Endothelial cell of umbilical vein (primary cell): ENCODE measurements at regions not wholly inside any gene's neighbourhood (a gene's known extent, or its start where the extent isn't known, plus 50 kb on each side); places are given as distances from the start of the nearest gene placed in this dataset.

Experiments used
- CTCF ChIP-seq, 2 donors: IDR thresholded peaks; 1 replicate in 1 of 2; 2 replicates in 1 of 2; pipeline ENCODE4 v1.5.1; 2011; ENCODE audit warnings: low read length in 2 of 2, mild to moderate bottlenecking in 2 of 2, moderate library complexity in 2 of 2, control low read depth in 1 of 2, inconsistent platforms in 1 of 2, low read depth in 1 of 2; ENCODE audit not compliant: insufficient read depth in 1 of 2; ENCODE audit errors: extremely low read depth in 1 of 2
- EZH2 ChIP-seq: IDR thresholded peaks from 2 replicates; pipeline ENCODE4 v1.6.1; 2012; ENCODE audit warnings: borderline replicate concordance, low read depth, mild to moderate bottlenecking, moderate library complexity, low read length, inconsistent platforms; ENCODE audit not compliant: severe bottlenecking
- FOS ChIP-seq: IDR thresholded peaks from 2 replicates; pipeline ENCODE4 v1.6.1; 2011; ENCODE audit warnings: mild to moderate bottlenecking, low read length, moderate library complexity, borderline replicate concordance; ENCODE audit not compliant: insufficient read depth
- JUN ChIP-seq: IDR thresholded peaks from 2 replicates; pipeline ENCODE4 v1.6.1; 2011; ENCODE audit warnings: borderline replicate concordance, low read depth; ENCODE audit not compliant: insufficient read length, insufficient read depth
- MAX ChIP-seq: IDR thresholded peaks from 2 replicates; pipeline ENCODE4 v1.6.1; 2011; ENCODE audit not compliant: insufficient read depth, insufficient read length
- POLR2A ChIP-seq: IDR thresholded peaks from 2 replicates; pipeline ENCODE4 v1.6.1; 2012; ENCODE audit warnings: low read depth, mild to moderate bottlenecking, control low read depth, low read length
- POLR2AphosphoS5 ChIP-seq: IDR thresholded peaks from 2 replicates; pipeline ENCODE4 v1.6.1; 2012; ENCODE audit warnings: low read depth, mild to moderate bottlenecking, control low read depth, low read length, moderate library complexity; ENCODE audit not compliant: insufficient read depth

- TF ChIP-seq CTCF (IDR thresholded peaks at IDR 0.05; ENCODE audit: extremely low read depth in 1 of 2, insufficient read depth in 1 of 2, low read depth in 1 of 2, low read length in 2 of 2) (no peak), MAX (no peak), POLR2AphosphoS5 (no peak), POLR2A (no peak), EZH2 (no peak), FOS (no peak), JUN (no peak)
These were observed 830.0 kb upstream of the ALCAM start for GRCh38 chr3:104536715-104537114.
